Keratinocyte (primary cell): ENCODE measurements at regions not wholly inside any gene's neighbourhood (a gene's known extent, or its start where the extent isn't known, plus 50 kb on each side); places are given as distances from the start of the nearest gene placed in this dataset.

Experiments used
- DNase-seq: peaks from one replicate; pipeline ENCODE4 v3.0.0-alpha.2; 2011; ENCODE audit warnings: low read depth, missing footprints, low spot score
- FAIRE-seq: peaks from 2 replicates; lab custom pipeline; 2011; peaks lifted over from hg19 to GRCh38; lab: Jason Lieb, UNC
- H2AFZ ChIP-seq: 2 replicates; pipeline ENCODE4 v1.6.0; 2012; ENCODE audit warnings: low read length, control low read depth, inconsistent platforms; ENCODE audit not compliant: control insufficient read depth
- H3K27ac ChIP-seq: 2 replicates; pipeline ENCODE4 v1.5.1; 2011; ENCODE audit warnings: low read length; ENCODE audit not compliant: control insufficient read depth, insufficient read depth
- H3K27me3 ChIP-seq: 3 replicates; pipeline ENCODE4 v1.6.0; 2011; ENCODE audit warnings: low read length; ENCODE audit not compliant: control insufficient read depth, insufficient read depth; ENCODE audit errors: extremely low read depth
- H3K36me3 ChIP-seq, 2 experiments: 2 replicates in 1 of 2; 3 replicates in 1 of 2; pipeline ENCODE4 v1.5.1; 2011; ENCODE audit warnings: low read length in 2 of 2, mild to moderate bottlenecking in 1 of 2; ENCODE audit not compliant: control insufficient read depth in 2 of 2, insufficient read depth in 2 of 2; ENCODE audit errors: extremely low read depth in 1 of 2
- H3K4me1 ChIP-seq: 3 replicates; pipeline ENCODE4 v1.5.1; 2011; ENCODE audit warnings: low read length; ENCODE audit not compliant: control insufficient read depth, insufficient read depth; ENCODE audit errors: extremely low read depth
- H3K4me2 ChIP-seq: 3 replicates; pipeline ENCODE4 v1.6.0; 2011; ENCODE audit warnings: low read depth, low read length; ENCODE audit not compliant: control insufficient read depth, insufficient read depth; ENCODE audit errors: extremely low read depth
- H3K4me3 ChIP-seq, 3 experiments: fragments of 200-600 bp in 1 of 3; sonication (generic) in 1 of 3; 2 replicates in 2 of 3; 3 replicates in 1 of 3; pipeline ENCODE4 v1.5.1; 2011 to 2016; ENCODE audit warnings: low read length in 3 of 3, mild to moderate bottlenecking in 3 of 3, control low read depth in 2 of 3, inconsistent platforms in 1 of 3, low read depth in 1 of 3, mixed read lengths in 1 of 3, mixed run types in 1 of 3, moderate library complexity in 1 of 3; ENCODE audit not compliant: control insufficient read depth in 2 of 3, insufficient read depth in 2 of 3; ENCODE audit errors: extremely low read depth in 1 of 3
- H3K79me2 ChIP-seq: 2 replicates; pipeline ENCODE4 v1.6.0; 2012; ENCODE audit warnings: low read length; ENCODE audit not compliant: control insufficient read depth, insufficient read depth
- H3K9ac ChIP-seq: 3 replicates; pipeline ENCODE4 v1.6.0; 2011; ENCODE audit warnings: low read length; ENCODE audit not compliant: control insufficient read depth, insufficient read depth; ENCODE audit errors: extremely low read depth
- H3K9me1 ChIP-seq: 3 replicates; pipeline ENCODE4 v1.6.0; 2011; ENCODE audit warnings: low read length; ENCODE audit not compliant: control insufficient read depth, insufficient read depth; ENCODE audit errors: extremely low read depth
- H3K9me3 ChIP-seq: 2 replicates; pipeline ENCODE4 v1.5.1; 2012; ENCODE audit warnings: low read depth, low read length; ENCODE audit not compliant: control insufficient read depth
- H4K20me1 ChIP-seq: 3 replicates; pipeline ENCODE4 v1.6.0; 2011; ENCODE audit warnings: low read length; ENCODE audit not compliant: control insufficient read depth, insufficient read depth; ENCODE audit errors: extremely low read depth
- EZH2 ChIP-seq: IDR thresholded peaks from one replicate; pipeline ENCODE4 v1.6.1; 2012; ENCODE audit warnings: inconsistent platforms, mild to moderate bottlenecking, low read length, moderate library complexity
- dilution Hi-C: fragments of 300-500 bp; cut with MboI; formaldehyde crosslinking; loops from one replicate; pipeline ENCODE4 v1.7.0; 2020; ENCODE audit warnings: low sequenced_read_pairs; ENCODE audit not compliant: extremely low pct_ligation_motif_present
- TF ChIP-seq, protein P1 (sequence below), 3 experiments: IDR thresholded peaks in 1 of 3; conservative IDR thresholded peaks in 1 of 3; optimal IDR thresholded peaks in 1 of 3; 2 replicates in 2 of 3; 3 replicates in 1 of 3; pipeline versions ENCODE3 to v1.5.1; 2011; ENCODE audit warnings: low read length in 3 of 3, mild to moderate bottlenecking in 3 of 3, moderate library complexity in 2 of 3, control low read depth in 1 of 3, inconsistent platforms in 1 of 3; ENCODE audit not compliant: insufficient read depth in 2 of 3; ENCODE audit errors: extremely low read depth in 1 of 3

DNA sequence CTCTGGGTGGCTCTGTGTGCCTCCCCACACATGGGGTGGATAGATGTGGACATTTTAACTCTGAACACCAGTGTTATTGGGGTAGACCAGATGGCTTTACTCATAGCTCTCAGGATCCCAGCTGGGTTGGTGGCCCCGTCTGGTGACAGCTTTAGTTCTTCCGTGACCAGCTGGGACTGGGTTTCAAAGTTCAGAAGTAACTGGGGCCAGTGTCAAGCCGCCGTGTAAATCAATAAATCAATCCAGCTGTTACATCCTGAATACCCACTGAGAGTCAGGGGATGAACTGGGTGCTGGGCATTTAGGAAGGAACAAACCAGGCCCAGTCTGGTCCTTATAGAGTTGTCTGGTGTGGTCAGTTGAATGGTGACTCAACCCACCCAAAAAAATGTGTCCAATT is 269.4 kb downstream of the CTTN start:
- TF ChIP-seq, protein P1, sequence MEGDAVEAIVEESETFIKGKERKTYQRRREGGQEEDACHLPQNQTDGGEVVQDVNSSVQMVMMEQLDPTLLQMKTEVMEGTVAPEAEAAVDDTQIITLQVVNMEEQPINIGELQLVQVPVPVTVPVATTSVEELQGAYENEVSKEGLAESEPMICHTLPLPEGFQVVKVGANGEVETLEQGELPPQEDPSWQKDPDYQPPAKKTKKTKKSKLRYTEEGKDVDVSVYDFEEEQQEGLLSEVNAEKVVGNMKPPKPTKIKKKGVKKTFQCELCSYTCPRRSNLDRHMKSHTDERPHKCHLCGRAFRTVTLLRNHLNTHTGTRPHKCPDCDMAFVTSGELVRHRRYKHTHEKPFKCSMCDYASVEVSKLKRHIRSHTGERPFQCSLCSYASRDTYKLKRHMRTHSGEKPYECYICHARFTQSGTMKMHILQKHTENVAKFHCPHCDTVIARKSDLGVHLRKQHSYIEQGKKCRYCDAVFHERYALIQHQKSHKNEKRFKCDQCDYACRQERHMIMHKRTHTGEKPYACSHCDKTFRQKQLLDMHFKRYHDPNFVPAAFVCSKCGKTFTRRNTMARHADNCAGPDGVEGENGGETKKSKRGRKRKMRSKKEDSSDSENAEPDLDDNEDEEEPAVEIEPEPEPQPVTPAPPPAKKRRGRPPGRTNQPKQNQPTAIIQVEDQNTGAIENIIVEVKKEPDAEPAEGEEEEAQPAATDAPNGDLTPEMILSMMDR (optimal IDR thresholded peaks at IDR 0.05 in 1 of 3, IDR thresholded peaks at IDR 0.05 in 1 of 3, conservative IDR thresholded peaks at IDR 0.05 in 1 of 3; ENCODE audit: extremely low read depth in 1 of 3, insufficient read depth in 2 of 3, low read length in 3 of 3) = no peak
- no peak for TF ChIP-seq EZH2
- dilution Hi-C loops = no loop called here
- H3K4me3 ChIP-seq = no peak overlapping the region
- H2AFZ ChIP-seq = no peak overlapping the region
- no peak overlapping the region for H3K4me2 ChIP-seq
- DNase-seq (no peak), FAIRE-seq (no peak)
- no peak overlapping the region for H3K9ac ChIP-seq
- H3K36me3 ChIP-seq = no peaks in the 10 kb centered on the region
- H3K27me3 ChIP-seq = peaks cover 7% of the 10 kb centered on the region
- no peaks in the 10 kb centered on the region for H3K4me1 ChIP-seq
- no peaks in the 10 kb centered on the region for H3K79me2 ChIP-seq
- H3K9me1 ChIP-seq = no peaks in the 10 kb centered on the region
- no peak overlapping the region for H3K27ac ChIP-seq
- H4K20me1 ChIP-seq = no peaks in the 10 kb centered on the region
- peaks cover 2% of the 10 kb centered on the region for H3K9me3 ChIP-seq

DNA sequence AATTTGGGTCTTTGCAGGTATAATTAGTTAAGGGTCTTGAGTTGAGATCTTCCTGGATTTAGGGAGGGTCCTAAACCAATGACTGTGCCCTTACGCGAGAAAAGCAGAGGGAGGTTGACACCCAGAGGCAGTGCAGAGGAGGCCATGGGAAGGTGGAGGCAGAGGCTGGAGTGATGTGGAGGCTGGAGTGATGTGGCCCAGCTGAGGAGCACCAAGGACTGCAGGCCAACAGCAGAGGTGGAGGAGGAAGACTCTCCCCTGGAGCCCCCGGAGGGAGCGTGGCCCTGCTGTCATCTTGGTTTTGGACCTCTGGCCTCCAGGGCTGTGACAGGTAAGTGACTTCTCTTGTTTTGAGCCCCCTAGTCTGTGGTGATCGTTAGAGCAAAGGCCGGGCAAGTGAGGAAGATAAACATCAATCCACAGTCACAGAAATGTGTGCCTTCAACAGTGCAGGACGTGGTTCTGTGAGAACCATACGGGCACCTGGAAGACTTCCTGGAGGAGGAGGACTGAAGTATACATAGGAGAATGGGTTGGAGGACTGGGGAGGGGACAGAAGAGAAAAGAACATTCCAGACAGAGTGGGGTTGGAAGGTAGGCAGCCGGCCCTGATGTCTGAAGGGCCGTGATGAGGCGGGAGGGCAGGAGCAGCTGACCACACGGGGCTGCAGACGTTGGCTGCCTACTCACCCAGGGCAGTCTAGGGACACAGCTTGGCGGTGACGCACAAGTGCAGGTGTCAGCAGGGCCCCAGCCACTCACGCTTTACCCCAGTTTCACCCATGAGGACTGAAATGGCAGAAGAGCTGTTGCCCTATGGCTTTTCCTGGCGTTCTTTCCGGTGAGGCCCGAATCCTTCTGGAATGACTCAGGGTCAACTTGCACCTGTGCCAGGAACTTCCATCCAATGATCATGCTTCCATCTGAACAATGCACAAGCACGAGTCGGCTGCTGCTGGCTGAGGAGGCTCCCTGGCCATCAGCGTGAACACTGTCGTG is 270.2 kb downstream of the CTTN start:
- Histone ChIP-seq H3K9me3 (peaks cover 2% of the 10 kb centered on the region), H3K9me1 (no peaks in the 10 kb centered on the region), H2AFZ (no peak overlapping the region), H3K79me2 (no peaks in the 10 kb centered on the region), H3K27me3 (no peaks in the 10 kb centered on the region), H4K20me1 (no peaks in the 10 kb centered on the region), H3K4me1 (no peaks in the 10 kb centered on the region), H3K4me2 (no peak overlapping the region), H3K9ac (no peak overlapping the region), H3K4me3 (no peak overlapping the region), H3K27ac (no peak overlapping the region), H3K36me3 (no peaks in the 10 kb centered on the region)
- FAIRE-seq (no peak), DNase-seq (no peak)
- no peak for TF ChIP-seq EZH2
- TF ChIP-seq, protein P1 (optimal IDR thresholded peaks at IDR 0.05 in 1 of 3, IDR thresholded peaks at IDR 0.05 in 1 of 3, conservative IDR thresholded peaks at IDR 0.05 in 1 of 3; ENCODE audit: extremely low read depth in 1 of 3, insufficient read depth in 2 of 3, low read length in 3 of 3) = no peak
- dilution Hi-C loops = no loop called here
